ENCODE measurements at regions not wholly inside any gene's neighbourhood (a gene's known extent, or its start where the extent isn't known, plus 50 kb on each side); places are given as distances from the start of the nearest gene placed in this dataset.

DNA sequence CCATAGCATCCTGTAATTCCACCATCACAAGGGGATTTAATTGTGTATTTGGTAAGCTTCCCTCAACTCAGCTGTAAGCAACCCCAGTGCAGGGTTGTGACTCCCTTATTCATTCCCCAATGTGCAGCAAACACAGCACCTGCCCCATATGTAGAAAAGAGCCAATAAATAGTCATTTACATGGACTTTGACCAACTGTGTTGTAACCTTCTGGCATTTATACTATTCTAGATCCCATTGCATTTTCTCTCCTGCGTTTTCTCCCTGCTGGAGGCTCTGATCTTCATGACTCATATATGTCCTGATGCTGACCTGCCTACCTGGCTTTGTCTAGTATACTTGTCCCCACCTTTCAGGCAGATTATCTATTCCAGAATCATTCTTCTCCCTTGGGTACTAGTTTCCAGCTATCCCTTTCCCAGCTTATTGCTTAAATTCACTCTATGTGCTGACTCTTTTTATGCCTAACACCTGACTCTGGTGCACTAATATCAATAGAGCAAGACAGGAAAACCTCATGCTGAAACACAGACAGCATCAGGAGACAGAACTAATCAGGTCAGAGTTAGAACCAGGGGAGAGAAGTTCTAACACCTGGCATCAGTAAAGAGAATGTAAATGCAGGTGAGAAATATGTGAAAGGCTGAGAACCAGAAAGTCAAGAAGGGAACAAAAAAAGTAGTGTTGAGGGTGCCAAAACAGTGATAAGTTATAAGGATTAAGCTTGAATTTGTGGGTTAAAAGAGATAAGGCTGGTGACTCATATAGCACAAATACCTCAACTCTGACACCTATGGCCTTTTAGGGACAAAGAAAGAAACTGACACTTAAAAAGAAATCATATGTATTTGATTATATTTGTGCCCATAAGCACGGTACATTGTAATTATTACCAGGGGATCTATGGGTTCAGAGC is 402.7 kb downstream of the IPMK start:
- DNase-seq: no peak

DNA sequence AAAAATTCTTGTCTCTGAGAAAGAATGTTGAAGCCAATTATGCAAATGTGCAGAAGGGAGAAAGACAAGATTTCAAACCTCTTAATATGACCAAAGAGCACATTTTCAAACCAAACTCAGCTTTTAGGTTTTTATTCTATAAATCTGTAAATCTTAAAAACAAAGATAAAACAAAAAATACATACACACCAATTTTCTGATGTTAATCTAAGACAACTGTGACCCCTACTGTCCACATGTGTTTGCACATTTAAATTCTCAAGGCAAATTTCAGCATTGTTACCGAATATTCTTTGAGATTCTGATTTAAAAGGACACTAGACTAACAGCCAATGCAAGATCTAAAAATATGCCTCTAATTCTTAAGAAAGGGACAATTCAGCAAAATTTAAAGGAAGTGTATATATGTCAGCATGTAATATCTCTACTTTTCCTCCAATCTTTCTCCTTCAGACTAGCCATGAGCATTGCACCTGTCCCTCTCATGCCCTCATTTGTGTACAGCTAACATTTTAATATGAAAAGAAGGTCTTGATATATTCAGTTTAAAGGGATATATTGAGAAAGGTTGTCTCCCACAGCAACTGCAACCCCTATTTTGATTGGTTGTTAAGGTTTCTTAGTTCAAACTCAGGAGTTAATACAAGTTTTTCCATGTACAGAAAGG is 417.9 kb downstream of the IPMK start:
- DNase-seq: no peak

DNA sequence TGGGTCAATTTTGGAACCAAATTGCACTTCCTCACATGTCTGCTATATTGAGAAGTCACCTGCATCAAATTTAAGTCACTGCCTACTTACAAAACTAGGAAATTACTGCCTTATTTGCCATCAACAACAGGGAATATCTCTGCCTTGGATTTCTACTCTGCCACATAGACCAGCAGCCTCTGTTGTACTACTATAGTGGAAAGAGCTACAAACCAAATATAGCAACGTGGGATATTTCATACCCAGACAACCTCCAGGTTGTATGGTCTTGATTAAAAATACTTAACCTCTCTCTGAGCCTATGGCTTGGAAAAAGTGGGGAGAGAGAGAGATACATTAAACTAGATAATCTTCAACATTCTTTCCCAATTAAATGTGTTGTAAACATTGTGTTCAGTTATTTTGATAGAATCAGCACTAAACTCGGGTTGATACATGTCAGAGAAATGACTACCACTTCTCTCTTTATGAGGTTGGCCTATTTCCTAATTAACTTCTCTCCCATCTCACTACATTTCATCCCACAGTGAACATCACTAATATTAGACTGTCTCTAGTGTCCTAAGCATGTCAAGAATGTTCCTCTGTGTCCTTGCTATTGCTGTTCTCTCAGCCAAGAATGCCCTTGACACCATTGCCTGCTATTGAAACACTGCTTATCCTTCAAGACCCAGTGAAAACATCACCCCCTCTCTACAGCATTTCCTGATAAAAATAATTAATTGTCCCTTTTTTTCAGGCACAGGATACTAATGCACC is 421.2 kb downstream of the IPMK start:
- DNase-seq: no peak

DNA sequence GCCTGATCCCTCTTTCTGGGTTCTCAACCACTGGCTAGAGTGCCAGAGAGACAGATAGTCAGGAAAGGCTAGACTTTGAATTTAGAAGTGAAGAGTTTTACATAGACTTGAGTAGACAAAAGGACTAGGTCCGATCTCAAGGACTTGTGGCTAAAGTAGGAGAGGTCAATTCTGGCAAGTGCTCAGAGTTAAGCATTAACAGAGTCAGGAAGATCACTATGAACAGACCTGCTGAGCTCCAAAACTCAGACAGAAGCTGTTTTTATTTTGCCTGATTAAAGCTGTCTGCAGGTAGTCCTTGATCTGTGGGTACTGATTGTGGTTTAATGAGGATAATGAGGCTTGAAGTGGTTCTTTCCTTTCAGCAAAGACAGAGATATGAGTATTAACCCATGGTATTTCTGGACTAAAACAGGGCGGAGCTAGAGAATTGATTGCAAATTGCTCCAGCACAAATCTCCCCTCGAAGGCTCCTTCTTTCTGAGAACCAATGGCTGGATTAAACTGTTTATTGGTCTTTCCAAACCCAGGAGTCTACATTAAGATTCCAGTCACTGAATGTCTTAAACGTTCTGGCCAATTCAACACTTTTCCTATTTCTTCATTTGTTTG is 423.2 kb downstream of the IPMK start:
- DNase-seq: no peak

DNA sequence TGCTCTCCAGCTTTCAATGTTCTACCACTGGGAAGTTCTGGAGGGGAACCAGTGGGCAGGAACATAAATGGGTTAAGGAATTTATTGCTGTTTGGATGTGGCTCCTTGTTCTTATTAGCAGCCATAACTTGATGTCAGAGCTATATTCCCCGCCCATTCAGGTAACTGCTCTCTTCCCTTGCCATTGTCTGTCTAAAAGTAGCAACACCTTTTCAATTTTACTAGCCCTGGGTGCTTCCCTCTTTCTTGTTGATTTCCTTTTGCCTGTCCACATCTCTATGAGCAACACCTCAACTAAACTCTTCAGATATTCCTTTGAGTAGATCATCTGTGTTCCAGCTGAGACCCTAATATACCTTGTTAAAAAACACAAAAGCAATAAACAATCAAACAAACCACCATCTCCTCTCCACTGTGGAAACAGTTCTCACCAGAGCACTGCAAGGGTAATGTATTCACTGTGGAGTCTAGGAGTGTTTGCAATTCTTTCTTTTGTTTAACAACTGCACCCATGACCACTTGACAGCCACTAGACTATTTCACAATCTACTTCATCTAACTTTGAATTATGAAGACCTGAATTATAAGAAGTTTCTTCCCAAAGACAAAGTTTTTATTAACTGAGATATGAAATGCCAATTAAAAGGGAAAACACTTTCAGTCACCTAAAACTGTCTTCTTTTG is 436.7 kb downstream of the IPMK start:
- DNase-seq: no peak

DNA sequence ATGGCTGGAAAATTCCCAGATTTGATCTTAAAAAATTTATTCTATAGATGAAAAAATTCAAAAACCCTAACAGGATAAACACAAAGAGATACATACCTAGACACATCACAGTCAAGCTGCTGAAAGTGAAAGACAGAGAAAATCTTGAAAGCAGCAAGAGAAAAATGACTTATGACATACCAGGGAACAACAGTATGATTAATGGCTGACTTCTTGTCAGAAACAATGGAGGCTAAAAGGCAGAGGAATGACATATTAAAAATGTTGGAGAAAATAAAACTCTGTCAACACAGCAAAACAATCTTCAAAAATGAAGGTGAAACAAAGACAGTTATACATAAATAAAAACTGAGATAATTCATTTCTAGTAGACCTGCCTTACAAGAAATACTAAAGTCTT is 442.7 kb downstream of the IPMK start:
- no peak for DNase-seq

DNA sequence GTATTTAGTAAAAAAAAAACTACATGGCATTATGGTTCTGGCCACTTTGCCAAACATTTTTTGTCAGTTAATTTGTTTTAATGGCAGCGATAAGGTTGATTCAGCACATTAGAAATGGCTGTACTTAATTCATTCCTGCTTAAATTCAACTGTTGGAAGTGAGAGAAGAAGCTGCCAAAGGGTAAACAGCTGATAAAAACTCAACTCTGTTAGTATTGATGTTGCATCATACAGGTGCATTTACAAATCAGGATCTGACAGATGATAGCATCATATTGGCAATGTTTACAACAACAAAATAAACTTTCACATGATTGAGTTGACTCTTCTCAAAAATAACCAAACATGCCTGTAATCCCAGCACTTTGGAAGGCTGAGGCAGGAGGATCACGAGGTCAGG is 444.3 kb downstream of the IPMK start:
- no peak for DNase-seq

DNA sequence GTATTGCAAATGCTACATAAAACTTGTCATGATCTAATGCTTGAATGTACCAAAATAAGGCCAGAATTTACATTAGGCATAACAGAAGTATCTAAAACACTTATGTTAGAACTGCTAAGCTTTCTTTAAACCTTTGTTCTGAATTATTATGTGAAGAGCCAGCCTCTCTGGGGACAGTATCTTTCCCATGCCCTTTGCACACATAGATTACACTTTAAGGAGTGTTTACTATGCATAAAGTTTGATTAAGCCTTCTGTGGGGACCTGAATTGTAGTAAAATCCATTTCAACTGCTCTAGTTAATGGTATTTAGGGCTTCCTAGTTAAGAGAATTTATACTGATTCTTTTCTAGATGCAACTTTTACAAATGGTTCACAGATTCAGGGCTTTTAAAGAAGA is 444.7 kb downstream of the IPMK start:
- DNase-seq: no peak

DNA sequence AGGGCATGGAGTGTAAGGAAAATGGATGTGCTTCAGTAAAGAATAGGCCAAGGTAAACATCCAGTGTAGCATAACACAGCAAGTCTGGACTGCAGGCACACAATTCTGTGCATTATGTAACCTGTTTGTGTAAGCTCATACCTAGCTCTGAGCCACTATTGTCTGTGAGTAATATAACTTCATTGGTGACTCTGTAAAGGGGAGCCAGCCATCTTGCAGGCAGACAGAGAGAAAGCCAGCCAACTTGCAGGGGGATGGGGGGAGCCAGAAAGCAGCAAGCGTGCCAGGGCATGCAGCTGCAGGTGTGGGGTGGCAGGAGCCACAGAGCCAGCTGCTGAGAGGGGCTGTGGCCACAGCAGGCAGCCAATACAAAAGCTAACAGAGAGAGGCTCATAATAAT is 449.2 kb downstream of the IPMK start:
- no peak for DNase-seq

DNA sequence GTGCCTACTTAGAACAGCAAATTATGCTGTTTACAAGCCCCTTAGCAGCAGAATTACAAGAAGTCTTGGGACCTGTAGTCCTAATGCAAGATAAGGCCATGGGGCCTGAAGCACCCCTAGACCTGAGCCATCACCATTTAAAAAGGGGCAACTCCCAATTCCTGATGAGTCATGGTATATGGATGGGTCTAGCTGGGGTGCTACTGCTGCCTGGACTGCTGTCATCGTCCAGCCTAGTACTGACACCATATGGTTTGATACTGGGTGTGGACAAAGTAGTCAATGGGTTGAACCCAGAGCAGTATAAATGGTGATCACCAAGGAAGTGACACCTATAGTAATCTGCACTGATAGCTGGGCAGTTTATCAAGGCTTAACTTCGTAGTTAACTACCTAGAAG is 450.0 kb downstream of the IPMK start:
- no peak for DNase-seq

DNA sequence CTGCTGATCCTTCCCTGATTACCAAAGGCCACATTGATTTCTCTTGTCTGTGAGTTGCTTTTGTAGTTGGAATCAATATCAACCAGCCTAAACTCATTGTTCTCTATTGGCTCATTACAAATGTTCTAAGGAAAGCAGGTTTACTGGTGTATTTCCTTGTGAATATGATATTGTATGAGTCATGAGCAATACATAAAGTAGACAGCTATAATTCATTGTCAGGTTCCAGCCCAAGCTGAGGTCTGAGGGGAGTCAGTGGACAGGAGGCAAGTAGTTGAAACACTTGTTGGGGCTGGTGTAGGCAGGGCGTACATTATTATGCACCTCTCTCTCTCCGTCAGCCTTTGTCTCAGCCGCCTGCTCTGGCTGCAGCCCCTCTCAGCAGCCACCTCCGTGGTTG is 451.7 kb downstream of the IPMK start:
- no peak for DNase-seq

DNA sequence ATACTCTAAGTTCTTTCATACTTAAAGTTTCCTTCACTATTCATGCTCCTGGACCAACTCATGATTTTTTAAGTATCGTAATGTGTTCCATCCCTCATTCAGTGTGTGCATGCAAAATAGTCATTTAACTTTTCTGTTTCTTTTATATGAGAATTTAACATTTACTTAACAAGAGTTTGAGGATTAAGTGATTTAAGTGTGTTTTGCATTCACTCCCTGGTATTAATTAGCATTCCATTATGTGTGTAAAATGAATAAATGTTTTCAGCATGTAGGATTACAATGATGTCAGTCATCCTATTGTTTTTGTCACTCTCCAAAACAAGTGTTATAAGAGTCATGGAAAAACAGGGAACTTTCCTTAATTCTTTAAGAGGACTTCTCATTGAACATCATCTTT is 457.7 kb downstream of the IPMK start:
- no peak for DNase-seq

DNA sequence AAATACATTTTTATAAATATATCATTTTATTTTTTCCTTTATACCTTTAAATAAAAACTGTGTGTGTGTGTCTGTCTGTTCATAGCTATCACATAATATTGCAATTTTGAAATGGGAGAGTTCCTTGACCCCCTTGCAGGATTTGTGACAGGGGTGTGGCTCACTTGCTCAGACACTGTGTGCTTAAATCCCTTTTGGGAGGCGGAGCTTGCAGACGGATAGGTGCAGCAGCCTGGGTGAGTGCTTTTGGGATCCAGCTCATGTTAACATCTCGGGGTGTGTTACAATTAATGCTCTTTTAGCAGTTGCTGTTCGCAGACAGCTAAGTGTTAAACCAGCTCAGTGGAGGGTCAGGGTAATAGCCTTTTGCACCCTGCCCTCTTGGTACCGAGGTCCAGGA is 459.8 kb downstream of the IPMK start:
- DNase-seq: no peak

DNA sequence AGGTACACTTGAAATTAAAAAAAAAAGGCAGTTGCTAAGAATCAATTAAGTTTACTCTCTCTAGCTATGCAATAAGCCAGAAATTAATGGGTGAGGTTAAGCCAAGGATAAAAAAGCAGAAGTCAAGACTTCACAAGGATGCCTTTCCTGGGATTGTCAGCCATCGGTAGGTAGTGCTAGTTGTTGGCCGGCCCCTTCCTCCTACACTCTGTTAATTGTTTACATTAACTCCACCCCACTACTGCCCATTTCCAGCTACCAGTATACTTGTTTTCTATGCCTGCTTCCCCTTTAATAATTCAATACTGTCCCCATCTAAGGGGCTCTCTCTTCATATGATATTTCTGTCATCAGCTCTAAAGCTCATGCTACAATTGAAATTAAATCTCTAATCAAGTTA is 461.0 kb downstream of the IPMK start:
- DNase-seq: no peak

DNA sequence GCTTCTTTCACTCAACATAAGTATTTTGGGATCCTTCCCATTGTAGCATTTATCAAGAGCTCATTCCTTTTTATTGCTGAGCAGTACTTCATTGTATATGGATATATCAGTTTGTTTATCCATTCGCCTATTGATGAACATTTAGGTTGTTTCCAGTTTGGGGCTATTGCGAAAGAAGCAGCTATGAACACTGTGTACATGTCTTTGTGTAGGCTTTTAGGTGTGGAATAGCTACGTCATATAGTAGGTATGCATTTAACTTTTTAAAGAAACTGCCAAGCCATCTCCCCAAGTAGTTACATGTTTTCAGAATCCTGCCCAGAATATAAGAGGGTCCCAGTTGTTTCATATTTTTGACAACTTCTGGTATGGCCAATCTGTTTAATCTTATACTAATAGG is 468.1 kb downstream of the IPMK start:
- DNase-seq: no peak

DNA sequence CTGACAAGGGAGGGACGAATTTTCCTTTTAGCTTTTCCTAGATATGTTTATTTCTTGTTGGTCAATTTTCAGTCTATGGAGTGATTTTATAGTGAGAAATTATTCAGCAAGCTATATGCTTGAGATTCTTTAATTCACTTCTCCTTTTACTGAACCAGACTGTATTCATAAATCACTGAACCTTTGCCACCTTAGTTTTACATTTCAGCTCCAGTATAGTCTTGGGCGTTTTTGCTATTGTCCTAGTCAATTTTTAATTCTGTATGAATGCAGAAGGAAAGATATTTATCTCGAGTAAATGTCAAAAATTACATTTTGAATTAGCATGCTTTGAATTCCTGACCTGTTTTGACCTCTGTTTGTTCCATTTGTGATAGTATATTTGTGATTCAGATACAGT is 468.9 kb downstream of the IPMK start:
- DNase-seq: no peak

DNA sequence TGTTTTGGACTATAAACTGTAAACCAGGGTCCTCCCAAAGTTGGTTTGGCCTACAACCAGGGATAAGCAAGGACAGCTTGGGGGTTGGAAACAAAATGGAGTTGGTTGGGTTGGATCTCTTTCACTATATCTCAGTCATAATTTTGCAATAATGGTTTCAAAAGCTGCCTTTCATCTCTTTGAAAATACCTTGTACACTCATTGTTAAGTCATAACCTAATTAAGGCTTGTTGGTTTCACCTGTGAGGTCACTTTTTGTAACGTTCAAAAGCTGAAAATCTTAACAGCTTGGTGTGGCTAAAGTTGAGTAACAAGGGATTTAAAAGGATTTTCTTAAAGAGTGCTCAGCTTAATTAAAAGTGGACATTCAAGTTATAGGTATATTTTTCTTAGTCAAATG is 476.1 kb downstream of the IPMK start:
- DNase-seq: no peak

DNA sequence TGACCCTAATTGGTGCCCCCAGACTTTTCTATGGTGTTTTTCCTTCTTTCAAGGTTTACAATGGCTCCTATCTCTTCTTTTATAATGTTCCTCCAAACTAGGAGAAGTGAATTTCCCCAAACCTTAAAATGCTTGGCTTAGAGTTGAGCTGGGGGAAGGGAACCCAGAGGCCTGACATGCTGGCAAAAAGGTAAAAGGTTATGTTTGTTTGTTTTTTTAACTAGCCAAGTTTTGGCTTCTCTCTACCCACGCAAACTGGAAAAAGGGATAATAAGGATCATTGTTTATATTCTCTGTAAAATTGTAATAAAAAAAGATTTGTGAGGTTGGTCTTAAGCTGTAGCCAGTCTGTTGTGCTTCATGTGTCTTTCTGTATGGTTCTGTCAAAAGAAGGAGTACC is 477.0 kb downstream of the IPMK start:
- no peak for DNase-seq

DNA sequence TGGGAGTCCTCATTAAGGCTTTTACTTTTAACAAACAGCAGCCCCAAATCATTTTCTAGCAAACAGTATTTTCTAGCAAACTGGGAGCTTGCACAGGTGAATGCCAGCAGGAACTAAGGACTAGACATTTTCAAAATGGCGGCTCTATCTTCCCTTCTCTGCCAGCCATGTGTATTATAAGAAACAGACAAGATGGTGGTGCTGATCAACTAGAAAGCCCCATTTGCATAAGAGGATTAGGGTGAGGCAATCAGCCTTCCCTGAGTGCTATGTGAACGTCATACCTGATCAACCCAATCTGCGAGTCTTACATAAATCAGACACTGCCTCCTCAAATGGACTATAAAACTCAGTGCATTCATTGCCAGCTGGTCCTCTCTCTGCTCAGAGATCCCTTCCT is 479.6 kb downstream of the IPMK start:
- no peak for DNase-seq

DNA sequence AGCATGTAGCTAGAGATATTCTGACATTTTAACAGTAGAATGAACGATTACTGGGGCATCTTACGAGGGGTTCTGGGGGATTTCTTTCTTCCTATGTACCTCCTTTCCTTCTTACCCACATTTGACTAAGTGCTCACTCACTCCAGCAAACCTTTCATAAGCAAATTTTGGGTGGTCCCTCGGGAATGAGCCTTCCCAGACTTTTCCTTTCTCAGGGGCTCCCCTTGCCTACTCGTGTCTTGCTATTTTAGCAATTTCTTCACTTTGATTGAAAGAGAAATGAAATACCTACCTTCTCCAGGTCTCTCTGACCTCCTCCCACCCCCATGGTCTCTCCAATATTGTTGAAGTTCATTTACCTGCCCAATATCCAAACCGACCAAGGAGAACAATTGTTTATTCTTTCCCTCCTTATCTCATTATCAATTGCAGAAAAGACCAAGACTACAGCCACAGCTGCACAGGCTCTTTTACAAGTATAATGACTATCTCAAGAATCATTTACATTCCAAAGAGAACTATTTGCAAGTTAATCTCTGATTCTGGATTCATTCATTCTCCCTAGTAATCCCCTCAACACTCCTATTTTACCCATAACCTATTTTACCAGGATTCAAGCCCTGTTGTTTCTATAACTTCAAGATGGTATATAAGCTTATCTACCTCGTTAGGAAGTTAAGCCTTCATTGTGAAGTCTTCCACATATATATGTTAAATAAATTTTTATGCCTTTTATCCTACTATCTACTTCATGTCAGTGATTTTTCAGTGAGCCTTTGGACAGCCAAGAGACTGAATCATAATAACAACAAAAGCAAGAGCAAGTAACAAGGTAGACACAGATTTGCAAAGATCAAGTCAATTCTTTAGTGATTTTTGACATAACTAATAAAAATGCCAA is 480.6 kb downstream of the IPMK start:
- DNase-seq: no peak

DNA sequence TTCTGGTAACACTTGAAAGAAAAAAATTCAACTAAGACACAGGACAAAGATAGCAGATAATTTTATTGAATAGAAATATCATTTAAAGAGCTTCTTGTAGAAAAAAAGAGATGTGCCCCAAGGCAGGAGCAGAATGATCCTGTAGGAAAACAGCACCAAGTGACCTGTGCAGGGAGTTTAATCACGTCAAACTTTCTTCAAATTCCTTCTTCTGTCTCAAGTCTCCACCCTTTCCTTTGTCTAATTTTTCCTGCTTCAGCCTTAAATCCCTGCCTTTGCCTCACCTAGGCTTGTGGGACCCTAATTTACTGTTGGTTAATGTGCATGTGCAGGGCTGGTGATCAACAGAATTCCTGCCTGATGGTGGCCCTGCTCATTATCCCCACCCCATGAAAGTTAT is 481.4 kb downstream of the IPMK start:
- DNase-seq: no peak

DNA sequence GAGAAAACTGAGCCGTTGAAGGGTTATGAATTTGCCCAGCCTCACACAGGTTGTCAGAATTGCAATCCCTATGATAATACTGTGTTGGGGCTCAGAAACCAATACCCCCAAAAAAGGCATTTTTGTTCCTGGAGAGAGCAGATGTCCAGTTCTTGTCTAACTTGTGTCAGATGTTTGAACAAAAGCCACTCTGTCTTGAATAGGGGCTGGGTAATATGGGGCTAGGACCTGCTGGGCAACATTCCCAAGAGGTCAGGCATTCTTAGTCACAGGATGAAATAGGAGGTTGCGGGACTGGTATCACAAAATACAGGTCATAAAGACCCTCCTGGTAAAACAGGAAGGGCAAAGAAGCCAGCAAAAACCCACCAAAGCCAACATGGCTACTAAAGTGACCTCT is 482.1 kb downstream of the IPMK start:
- DNase-seq: no peak
